HG03354 (cell line): ENCODE measurements at regions not wholly inside any gene's neighbourhood (a gene's known extent, or its start where the extent isn't known, plus 50 kb on each side); places are given as distances from the start of the nearest gene placed in this dataset.

Experiments
- ATAC-seq: cut with Tn5 transposase; IDR thresholded peaks from one replicate; pipeline ENCODE4 v1.9.1; 2021; ENCODE audit warnings: mild to moderate bottlenecking; ENCODE audit not compliant: unreplicated experiment, poor library complexity, severe bottlenecking

GRCh38 chr7:42858570-42858969 is 53.3 kb downstream of the C7orf25 start:
- no peak for ATAC-seq

- peak; percentile 10 for ATAC-seq
Measured at GRCh38 chr7:42856605-42856987, 55.3 kb downstream of the C7orf25 start.

- no peak for ATAC-seq
Measured at GRCh38 chr7:42854571-42855118, 57.2 kb downstream of the C7orf25 start.

- no peak for ATAC-seq
Measured at GRCh38 chr7:42852531-42852930, 59.3 kb downstream of the C7orf25 start.

GRCh38 chr7:42843205-42843800 is 68.6 kb downstream of the C7orf25 start:
- ATAC-seq, result peak; percentile 92

DNA sequence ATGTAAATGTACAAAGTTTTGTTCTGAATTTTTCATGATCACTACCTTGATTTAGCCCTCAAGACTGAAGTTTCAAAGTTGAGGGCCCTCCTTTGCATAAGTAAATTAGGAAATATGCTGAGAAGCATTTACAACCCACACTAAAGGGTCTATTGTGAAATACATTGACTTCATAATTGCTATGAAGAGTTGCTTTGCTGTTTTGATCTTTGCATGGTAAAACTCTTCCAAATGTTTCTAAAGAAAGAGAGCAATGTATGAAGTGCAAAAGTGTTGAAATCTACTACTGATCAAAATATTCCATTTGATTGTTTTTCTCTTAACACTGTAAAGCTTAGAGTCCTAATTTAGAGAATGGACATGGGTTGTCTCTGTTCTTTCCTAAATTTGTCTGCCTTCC is 77.2 kb downstream of the C7orf25 start:
- ATAC-seq, result no peak

DNA sequence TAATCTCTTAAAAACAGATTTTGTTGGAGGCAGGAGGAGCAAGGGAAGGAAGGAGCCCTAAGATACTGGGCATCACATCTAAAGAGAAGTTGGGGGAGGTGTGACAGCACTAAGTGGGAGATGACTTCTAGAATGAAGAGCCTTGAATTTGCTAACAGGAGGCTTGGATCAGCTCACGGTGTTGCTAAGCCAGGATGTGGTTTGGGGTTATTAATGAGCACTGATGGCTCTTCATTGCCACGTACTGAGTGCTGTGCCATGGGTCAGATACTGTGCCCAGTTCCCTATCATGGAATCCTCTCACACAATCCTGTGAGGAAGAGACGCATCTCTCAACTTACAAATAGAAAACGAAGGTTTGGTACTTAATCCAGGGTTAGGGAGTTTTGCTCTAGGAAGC is 78.5 kb downstream of the C7orf25 start:
- ATAC-seq, result no peak

DNA sequence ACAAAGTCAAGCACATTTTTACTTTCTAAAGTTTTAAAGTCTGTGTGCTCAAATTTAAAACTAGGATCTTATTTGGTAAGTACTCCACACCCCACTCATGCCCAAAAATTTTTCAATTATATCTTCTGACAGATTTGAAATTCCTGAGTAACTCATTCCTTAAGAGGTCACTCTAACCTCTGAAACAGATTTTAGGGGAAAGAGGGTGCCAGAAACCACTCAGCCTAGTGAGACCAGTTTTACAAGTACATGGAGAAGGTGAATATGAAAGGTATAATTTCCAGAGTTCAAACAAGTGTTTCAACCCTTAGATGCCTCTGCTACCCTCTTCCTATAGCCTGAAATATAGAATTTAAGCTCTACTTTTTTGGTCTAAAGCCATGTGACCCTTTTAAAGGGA is 79.2 kb downstream of the C7orf25 start:
- ATAC-seq, result no peak

- ATAC-seq, result no peak
Measured at GRCh38 chr7:42831718-42832522, 80.0 kb downstream of the C7orf25 start.

- no peak for ATAC-seq
Measured at GRCh38 chr7:42831006-42831717, 80.7 kb downstream of the C7orf25 start.

- no peak for ATAC-seq
Measured at GRCh38 chr7:42812779-42813178, 99.1 kb downstream of the C7orf25 start.

DNA sequence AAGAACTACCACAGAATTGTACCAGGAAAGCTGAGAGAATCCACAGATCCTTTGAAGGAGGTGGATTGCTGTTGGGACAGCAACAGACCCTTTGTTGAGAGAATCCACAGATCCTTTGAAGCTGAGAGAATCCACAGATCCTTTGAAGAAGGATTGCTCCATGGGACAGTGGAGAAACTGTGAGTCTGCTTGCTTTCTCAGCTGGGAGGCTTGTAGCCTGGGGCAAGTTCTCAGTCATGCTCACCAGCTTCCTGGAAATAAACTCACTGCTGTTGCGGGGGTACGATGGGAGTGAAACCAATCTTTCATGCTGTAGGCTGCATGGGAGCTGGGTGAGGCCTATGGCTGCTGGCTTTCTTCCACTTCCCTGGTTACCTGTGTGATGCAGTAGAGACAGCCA is 106.3 kb downstream of the C7orf25 start:
- no peak for ATAC-seq

GRCh38 chr7:42794673-42795072 is 117.2 kb downstream of the C7orf25 start:
- no peak for ATAC-seq

DNA sequence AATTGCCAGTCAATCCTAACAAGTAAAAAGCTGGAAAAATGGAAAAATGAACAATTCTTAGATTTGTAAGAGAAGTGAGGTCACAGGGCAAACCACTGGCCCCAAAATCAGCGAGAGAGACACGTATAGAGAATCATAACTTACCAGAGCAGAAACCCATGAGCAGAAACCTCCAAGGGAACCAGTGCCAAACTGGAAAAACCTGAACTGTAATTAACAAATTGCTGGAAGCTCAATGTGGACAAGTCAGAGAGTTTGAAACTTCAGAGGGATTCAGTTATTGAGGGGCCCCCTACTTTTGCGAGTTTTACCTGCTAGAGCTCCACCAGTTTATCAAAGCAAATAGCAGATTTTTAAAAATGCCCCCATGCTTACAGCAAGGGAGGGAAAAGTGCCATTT is 119.0 kb downstream of the C7orf25 start:
- no peak for ATAC-seq

DNA sequence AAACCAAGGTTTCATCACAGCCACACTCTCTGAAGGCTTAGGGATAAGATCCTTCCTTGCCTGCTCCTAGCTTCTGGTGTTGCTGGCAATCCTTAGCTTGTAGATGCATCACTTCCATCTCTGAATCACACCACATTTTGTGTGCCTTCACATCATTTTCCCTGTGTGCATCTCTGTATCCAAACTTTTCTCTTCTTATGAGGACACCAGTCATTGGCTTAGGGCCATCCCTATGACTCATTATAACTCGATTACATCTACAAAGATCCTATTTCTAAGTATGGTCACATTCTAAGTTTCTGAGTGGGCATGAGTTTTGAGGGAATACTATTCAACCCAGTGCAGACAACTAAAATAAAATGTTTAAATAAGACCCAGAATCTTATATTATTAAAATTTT is 121.7 kb downstream of the C7orf25 start:
- ATAC-seq, result no peak

DNA sequence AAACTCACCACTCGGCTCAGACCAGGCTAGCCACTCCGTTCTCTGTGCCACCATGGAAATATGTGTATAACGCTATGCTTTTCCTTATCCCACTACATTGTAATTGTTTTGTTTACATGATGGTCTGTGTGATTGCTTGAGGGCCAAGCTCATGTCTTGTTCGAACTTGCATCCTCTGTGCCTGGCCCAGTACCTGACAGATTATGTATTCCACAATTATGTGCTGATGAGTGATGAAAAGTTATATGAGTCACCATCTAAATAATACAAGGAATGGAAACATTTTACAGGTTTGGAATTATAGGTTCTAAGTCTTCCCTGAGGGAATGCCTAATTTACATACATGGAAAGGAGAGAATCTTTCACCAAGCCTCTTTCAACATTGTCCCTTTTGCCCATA is 137.4 kb downstream of the C7orf25 start:
- ATAC-seq, result no peak

DNA sequence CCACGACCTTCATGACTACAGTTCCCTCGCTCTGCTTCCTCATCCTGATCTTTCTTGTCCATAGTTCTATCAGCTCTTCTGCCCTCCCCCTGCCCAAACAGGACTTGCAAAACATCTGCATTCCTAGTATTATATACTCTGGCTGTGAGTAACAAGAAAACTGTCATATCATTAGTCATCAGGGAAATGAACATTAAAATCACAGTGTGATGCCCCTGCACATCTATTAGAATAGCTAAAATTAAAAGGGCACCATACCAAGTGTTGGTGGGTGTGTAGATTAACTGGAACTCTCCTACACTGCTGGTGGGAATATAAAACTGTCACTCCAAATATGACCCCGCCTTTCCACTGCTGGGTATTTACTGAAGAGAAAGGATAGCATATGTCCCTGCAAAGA is 141.8 kb downstream of the C7orf25 start:
- ATAC-seq, result no peak

DNA sequence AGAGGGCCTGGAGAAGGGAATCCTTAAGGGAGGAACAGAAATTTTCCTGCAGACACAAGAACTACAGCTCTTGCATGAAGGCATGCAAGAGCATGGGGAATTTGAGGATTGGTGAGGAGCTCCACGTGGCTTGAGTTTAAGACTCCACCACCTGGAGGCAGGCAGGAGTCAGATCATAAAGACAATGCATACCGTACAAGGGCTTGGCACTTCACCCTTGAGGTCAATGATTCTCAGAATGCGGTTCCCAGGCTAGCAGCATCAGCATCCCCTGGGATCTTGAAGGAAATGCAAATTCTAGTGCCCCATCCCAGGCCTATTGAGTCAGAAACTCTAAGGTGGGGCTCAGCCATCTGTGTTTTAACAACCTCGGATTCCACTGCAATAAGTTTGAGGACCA is 143.8 kb downstream of the C7orf25 start:
- no peak for ATAC-seq

DNA sequence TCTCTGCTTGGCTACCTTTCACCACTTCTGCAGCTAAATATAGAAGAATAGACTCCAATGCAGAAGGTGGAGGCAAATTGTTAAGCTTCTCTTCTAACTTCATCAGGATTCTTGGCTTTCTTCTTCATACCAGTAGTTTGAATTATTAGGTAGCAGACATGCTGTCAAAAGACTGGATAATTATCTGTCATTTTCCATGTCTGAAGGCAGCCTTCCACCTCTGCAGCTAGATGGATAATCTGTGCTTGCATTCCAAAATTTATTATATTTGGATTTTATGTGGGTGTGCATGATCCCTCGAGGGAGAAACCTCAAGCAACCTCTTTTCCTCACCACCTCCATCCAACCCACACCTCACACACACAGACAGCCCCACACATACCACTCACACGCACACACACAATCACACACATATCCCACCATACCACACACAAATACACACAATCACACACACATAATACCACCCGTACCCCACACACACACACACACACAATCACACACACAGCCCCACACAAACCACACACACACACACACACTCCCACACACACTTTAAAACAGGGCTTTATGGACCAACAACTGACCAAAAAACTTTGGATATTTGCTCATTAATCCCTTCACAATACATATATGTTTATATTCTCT is 145.0 kb downstream of the C7orf25 start:
- no peak for ATAC-seq

DNA sequence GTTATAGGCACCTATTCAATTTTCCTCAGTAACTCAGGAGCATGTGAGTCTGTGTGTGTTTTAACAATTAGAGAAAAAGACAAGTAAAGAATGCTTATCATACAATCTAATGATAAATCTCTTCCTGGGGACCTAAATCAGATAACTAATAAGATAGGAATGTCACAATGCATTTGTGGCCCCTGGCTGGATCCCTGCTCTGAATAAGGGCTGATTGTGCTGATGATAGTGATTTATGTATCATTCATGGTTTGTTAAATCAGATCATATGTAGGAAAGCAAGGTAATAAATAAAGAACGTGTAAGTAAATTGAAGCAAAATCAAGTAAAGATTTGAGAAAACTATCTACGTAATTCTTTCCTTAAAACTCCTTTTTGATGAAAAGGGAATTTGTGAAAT is 145.9 kb downstream of the C7orf25 start:
- ATAC-seq, result no peak
